Colonic mucosa (tissue), 4 donors: ENCODE measurements at regions not wholly inside any gene's neighbourhood (a gene's known extent, or its start where the extent isn't known, plus 50 kb on each side); places are given as distances from the start of the nearest gene placed in this dataset.

Experiments
- DNase-seq: peaks from one replicate; pipeline ENCODE4 v3.0.0-alpha.2; 2020
- H3K27ac ChIP-seq: fragments of 200-600 bp; one replicate; pipeline ENCODE4 v1.8.0; 2021
- H3K27me3 ChIP-seq: fragments of 200-600 bp; one replicate; pipeline ENCODE4 v1.8.0; 2021
- H3K36me3 ChIP-seq: fragments of 200-600 bp; one replicate; pipeline ENCODE4 v1.8.0; 2021
- H3K4me1 ChIP-seq: fragments of 200-600 bp; one replicate; pipeline ENCODE4 v1.8.0; 2021; ENCODE audit warnings: mild to moderate bottlenecking
- H3K4me3 ChIP-seq: fragments of 200-600 bp; one replicate; pipeline ENCODE4 v1.8.0; 2021
- H3K9ac ChIP-seq, 2 donors: one replicate each; pipeline ENCODE4 v1.7.0; 2013; ENCODE audit warnings: control low read depth in 2 of 2, low read depth in 2 of 2, low read length in 2 of 2
- H3K9me3 ChIP-seq: fragments of 200-600 bp; one replicate; pipeline ENCODE4 v1.8.0; 2021
- CTCF ChIP-seq: fragments of 200-600 bp; IDR thresholded peaks from one replicate; pipeline ENCODE4 v1.8.0; 2022; ENCODE audit warnings: antibody characterized with exemption, mild to moderate bottlenecking
- intact Hi-C: fragments of 100-400 bp; cut with DNase I; formaldehyde crosslinking; loops from one replicate; pipeline ENCODE4 v1.14.1; 2022
- donor health status: healthy.
- donor health status: DM: no; HTN: no; CAD: no.
- donor health status: DM: no; HTN: no; CAD: no.

DNA sequence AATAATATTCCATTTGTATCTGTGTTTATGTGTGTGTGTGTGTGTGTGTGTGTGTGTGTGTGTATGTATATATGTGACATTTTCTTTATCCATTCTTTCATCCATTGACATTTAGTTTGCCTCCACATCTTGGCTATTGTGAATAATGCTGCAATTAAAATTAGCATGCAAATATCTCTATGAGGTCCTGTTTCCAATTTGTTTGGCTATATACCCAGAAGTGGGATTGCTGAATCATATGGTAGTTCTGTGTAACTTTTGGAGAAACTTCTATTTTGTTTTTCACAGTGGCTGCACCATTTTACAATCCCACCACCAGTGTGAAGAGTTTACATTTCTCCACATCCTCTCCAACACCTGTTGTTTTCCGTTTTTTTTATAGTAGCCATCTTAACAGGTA lies 53.1 kb downstream of the CH25H start:
- Histone ChIP-seq H3K27ac (no peak overlapping the region), H3K9me3 (no peaks in the 10 kb centered on the region), H3K4me1 (no peaks in the 10 kb centered on the region), H3K36me3 (no peaks in the 10 kb centered on the region), H3K9ac (no peak overlapping the region), H3K27me3 (no peaks in the 10 kb centered on the region), H3K4me3 (no peak overlapping the region)
- no peak for DNase-seq
- no peak for TF ChIP-seq CTCF
- intact Hi-C loops, result no loop called here

DNA sequence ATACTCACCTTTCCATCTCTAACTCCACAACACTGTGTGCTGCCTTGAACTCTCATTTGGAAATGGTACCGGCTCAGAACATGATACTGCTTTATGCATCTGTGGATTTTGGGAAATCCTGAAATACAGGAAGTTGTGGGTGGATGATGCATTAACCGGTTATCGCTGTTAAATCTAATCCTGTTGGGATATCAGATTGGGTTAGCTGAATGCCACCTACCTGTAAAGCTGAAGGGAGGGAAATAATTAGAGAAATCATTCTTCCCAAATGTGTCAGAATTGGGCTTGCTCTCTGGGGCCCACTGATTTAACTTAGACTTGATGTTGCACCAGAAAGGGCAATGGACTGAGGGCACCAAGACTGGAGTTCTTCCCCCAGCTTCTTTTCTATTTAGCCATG lies 54.0 kb downstream of the CH25H start:
- H3K27me3 ChIP-seq, result no peaks in the 10 kb centered on the region
- TF ChIP-seq CTCF, result no peak
- intact Hi-C loops, result no loop called here

GRCh38 chr10:89151857-89152256 lies 55.3 kb downstream of the CH25H start:
- Histone ChIP-seq H3K9me3 (no peaks in the 10 kb centered on the region), H3K4me1 (no peaks in the 10 kb centered on the region), H3K36me3 (no peaks in the 10 kb centered on the region), H3K9ac (no peak overlapping the region), H3K4me3 (no peak overlapping the region), H3K27ac (no peak overlapping the region), H3K27me3 (no peaks in the 10 kb centered on the region)
- intact Hi-C loops, result no loop called here
- TF ChIP-seq CTCF, result no peak
- no peak for DNase-seq

More for the DNA sequence above, 54.0 kb downstream of the CH25H start:
- Histone ChIP-seq H3K4me3 (no peak overlapping the region), H3K9me3 (no peaks in the 10 kb centered on the region), H3K9ac (no peak overlapping the region), H3K4me1 (no peaks in the 10 kb centered on the region), H3K27ac (no peak overlapping the region), H3K36me3 (no peaks in the 10 kb centered on the region)
- no peak for DNase-seq

DNA sequence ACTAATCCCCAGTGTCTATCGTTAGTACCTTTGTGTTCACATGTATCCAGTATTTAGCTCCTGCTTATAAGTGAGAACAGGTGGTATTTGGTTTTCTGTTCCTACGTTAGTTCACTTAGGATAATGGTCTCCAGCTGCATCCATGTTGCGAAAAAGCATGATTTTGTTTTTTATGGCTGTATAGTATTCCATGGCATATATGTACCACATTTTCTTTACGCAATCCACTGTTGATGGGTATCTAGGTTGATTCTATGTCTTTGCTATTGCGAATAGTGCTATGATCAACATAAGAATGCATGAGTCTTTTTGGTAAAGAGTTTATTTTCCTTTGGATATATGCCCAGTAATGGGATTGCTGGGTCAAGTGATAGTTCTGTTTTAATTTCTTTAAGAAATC lies 59.1 kb downstream of the CH25H start:
- no peaks in the 10 kb centered on the region for H3K36me3 ChIP-seq
- H3K27ac ChIP-seq, result no peak overlapping the region
- no peak for TF ChIP-seq CTCF
- no peak for DNase-seq
- H3K9ac ChIP-seq, result no peak overlapping the region
- H3K4me3 ChIP-seq, result no peak overlapping the region
- no peaks in the 10 kb centered on the region for H3K9me3 ChIP-seq
- H3K27me3 ChIP-seq, result no peaks in the 10 kb centered on the region
- intact Hi-C loops, result no loop called here
- no peaks in the 10 kb centered on the region for H3K4me1 ChIP-seq

GRCh38 chr10:89147256-89147655 lies 59.9 kb downstream of the CH25H start:
- no peak for DNase-seq
- H3K4me1 ChIP-seq, result no peaks in the 10 kb centered on the region
- H3K9me3 ChIP-seq, result no peaks in the 10 kb centered on the region
- H3K27me3 ChIP-seq, result no peaks in the 10 kb centered on the region
- no peaks in the 10 kb centered on the region for H3K36me3 ChIP-seq
- H3K9ac ChIP-seq, result no peak overlapping the region
- H3K27ac ChIP-seq, result no peak overlapping the region
- no peak overlapping the region for H3K4me3 ChIP-seq
- no peak for TF ChIP-seq CTCF
- intact Hi-C loops, result no loop called here

DNA sequence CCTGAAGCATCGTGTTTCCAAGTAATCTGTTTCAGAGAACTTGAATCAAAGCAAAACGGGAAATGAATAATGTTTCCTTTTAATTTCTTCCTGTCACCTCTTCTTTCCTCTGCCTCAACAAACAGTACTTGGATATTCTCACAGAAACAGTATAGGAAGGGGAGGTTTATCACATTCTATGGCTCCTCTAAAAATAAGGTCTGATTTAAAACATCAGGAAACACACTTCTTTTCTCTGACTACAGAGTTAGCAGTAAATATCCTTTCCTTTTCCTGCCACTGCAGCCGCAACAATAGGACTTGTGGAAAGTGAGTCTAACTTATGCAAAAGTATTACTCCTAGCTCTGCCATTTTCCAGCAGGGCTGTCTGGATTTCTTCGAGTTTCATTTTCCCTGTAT lies 62.3 kb downstream of the CH25H start:
- H3K4me3 ChIP-seq, result no peak overlapping the region
- H3K4me1 ChIP-seq, result no peaks in the 10 kb centered on the region
- intact Hi-C loops, result no loop called here
- no peak for DNase-seq
- H3K9ac ChIP-seq, result no peak overlapping the region
- no peak overlapping the region for H3K27ac ChIP-seq
- no peaks in the 10 kb centered on the region for H3K27me3 ChIP-seq
- H3K36me3 ChIP-seq, result no peaks in the 10 kb centered on the region
- no peak for TF ChIP-seq CTCF
- no peaks in the 10 kb centered on the region for H3K9me3 ChIP-seq
